ENCODE measurements at regions not wholly inside any gene's neighbourhood (a gene's known extent, or its start where the extent isn't known, plus 50 kb on each side); places are given as distances from the start of the nearest gene placed in this dataset.

- DNase-seq (ENCODE audit: low read depth) = no peak
- no peak for TF ChIP-seq CTCF (IDR thresholded peaks at IDR 0.05; ENCODE audit: low read depth, low read length, missing control alignments)
- H3K4me3 ChIP-seq (ENCODE audit: low read depth, low read length) = no peak overlapping the region
These were observed 75.8 kb upstream of the ZEB2 start for GRCh38 chr2:144595686-144596072.

GRCh38 chr2:144595279-144595678 lies 75.4 kb upstream of the ZEB2 start:
- DNase-seq (ENCODE audit: low read depth) = no peak
- H3K4me3 ChIP-seq (ENCODE audit: low read depth, low read length) = no peak overlapping the region
- no peak for TF ChIP-seq CTCF (IDR thresholded peaks at IDR 0.05; ENCODE audit: low read depth, low read length, missing control alignments)

- H3K4me3 ChIP-seq (ENCODE audit: low read depth, low read length) = no peak overlapping the region
- TF ChIP-seq CTCF (IDR thresholded peaks at IDR 0.05; ENCODE audit: low read depth, low read length, missing control alignments) = no peak
- DNase-seq (ENCODE audit: low read depth) = no peak
These were observed 73.9 kb upstream of the ZEB2 start for GRCh38 chr2:144593803-144594202.

GRCh38 chr2:144592500-144593256 lies 72.8 kb upstream of the ZEB2 start:
- TF ChIP-seq CTCF (IDR thresholded peaks at IDR 0.05; ENCODE audit: low read depth, low read length, missing control alignments) = no peak
- no peak for DNase-seq (ENCODE audit: low read depth)

GRCh38 chr2:144587306-144587705 lies 67.4 kb upstream of the ZEB2 start:
- TF ChIP-seq CTCF (IDR thresholded peaks at IDR 0.05; ENCODE audit: low read depth, low read length, missing control alignments) = no peak
- no peak for DNase-seq (ENCODE audit: low read depth)
- no peak overlapping the region for H3K4me3 ChIP-seq (ENCODE audit: low read depth, low read length)

More at GRCh38 chr2:144592500-144593256, 72.8 kb upstream of the ZEB2 start:
- H3K4me3 ChIP-seq (ENCODE audit: low read depth, low read length) = no peak overlapping the region

- no peak for DNase-seq (ENCODE audit: low read depth)
- no peak overlapping the region for H3K4me3 ChIP-seq (ENCODE audit: low read depth, low read length)
- TF ChIP-seq CTCF (IDR thresholded peaks at IDR 0.05; ENCODE audit: low read depth, low read length, missing control alignments) = no peak
These were observed 66.6 kb upstream of the ZEB2 start for GRCh38 chr2:144586476-144586875.

Data from GM12864 (cell line).